ENCODE measurements at regions not wholly inside any gene's neighbourhood (a gene's known extent, or its start where the extent isn't known, plus 50 kb on each side); places are given as distances from the start of the nearest gene placed in this dataset.

DNA sequence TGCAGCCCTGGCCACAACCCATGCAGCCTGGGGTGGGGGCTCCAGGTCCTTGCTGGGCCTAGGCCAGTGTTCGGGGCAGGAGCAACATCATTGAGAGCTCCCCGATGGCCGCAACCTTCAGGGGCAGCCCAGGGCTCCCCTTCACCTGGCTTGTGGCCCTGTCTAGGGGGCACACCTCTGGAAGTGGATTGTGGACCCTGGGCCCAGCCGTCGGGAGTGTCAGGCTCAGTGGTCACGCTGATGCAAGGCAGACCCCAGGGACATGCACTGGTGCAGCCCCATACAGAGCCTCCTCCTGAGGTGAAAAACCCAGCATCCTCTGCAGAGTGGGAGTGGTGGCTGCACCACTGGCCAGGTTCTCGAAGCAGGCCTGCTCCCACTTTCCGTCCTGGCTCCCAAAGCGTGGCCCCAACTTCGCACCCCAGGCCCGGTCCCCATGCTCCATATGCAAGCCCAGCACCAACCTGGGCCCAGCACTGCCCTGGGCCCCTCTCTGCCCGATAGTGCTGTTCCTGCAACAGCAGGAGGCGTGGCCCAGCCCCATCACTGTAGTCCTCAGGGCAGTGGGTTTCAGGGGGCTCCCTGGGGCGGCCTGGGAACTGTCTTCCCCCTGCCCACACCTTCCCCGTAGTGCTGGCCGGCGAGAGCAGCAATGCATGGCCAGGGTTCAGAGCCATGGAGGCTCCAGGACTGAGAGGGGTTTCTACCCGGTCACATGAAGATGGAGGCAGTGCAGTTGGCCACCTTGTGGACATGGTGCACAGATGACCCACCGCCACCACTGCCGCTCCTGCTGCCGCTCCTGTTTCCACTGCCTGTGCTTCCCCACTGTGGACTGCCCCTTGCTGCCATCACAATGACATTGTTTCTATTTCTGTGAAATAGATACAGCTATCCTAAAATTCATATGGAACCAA is 303.9 kb upstream of the NRG3 start:
- WGBS, 5 donors, result 78 to 93% (median 88%) methylated on average over 9 to 21 of the region's 21 CpGs
- H3K36me3 ChIP-seq, result no peaks in the 10 kb centered on the region

GRCh38 chr10:81575036-81575435 is 300.0 kb upstream of the NRG3 start:
- no peak for DNase-seq
- intact Hi-C loops (cut with DNase I; ENCODE audit: low total_unique reads), result no loop called here
- TF ChIP-seq POLR2A (IDR thresholded peaks at IDR 0.05) (no peak), EP300 (IDR thresholded peaks at IDR 0.05) (no peak), POLR2AphosphoS5 (IDR thresholded peaks at IDR 0.05) (no peak)
- TF ChIP-seq, protein P1, sequence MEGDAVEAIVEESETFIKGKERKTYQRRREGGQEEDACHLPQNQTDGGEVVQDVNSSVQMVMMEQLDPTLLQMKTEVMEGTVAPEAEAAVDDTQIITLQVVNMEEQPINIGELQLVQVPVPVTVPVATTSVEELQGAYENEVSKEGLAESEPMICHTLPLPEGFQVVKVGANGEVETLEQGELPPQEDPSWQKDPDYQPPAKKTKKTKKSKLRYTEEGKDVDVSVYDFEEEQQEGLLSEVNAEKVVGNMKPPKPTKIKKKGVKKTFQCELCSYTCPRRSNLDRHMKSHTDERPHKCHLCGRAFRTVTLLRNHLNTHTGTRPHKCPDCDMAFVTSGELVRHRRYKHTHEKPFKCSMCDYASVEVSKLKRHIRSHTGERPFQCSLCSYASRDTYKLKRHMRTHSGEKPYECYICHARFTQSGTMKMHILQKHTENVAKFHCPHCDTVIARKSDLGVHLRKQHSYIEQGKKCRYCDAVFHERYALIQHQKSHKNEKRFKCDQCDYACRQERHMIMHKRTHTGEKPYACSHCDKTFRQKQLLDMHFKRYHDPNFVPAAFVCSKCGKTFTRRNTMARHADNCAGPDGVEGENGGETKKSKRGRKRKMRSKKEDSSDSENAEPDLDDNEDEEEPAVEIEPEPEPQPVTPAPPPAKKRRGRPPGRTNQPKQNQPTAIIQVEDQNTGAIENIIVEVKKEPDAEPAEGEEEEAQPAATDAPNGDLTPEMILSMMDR (IDR thresholded peaks at IDR 0.05), result no peak
- Histone ChIP-seq H3K4me3 (no peak overlapping the region), H3K36me3 (no peaks in the 10 kb centered on the region), H3K4me1 (no peaks in the 10 kb centered on the region), H3K27ac (no peak overlapping the region), H3K9me3 (peaks cover 0 to 52% (median 29%) of the 10 kb centered on the region in 4 donors), H3K27me3 (no peaks in the 10 kb centered on the region)
- 62 to 78% (median 72%) methylated on average over 3 of the region's 3 CpGs for WGBS, 5 donors

More for the DNA sequence above, 303.9 kb upstream of the NRG3 start:
- no peak overlapping the region for H3K27ac ChIP-seq
- no peaks in the 10 kb centered on the region for H3K27me3 ChIP-seq
- peaks cover 0 to 47% (median 21%) of the 10 kb centered on the region in 4 donors for H3K9me3 ChIP-seq
- TF ChIP-seq POLR2AphosphoS5 (IDR thresholded peaks at IDR 0.05), result no peak
- TF ChIP-seq EP300 (IDR thresholded peaks at IDR 0.05), result no peak
- TF ChIP-seq POLR2A (IDR thresholded peaks at IDR 0.05), result no peak
- TF ChIP-seq, protein P1 (IDR thresholded peaks at IDR 0.05), result no peak
- H3K4me1 ChIP-seq, result no peaks in the 10 kb centered on the region
- no peak overlapping the region for H3K4me3 ChIP-seq
- intact Hi-C loops (cut with DNase I; ENCODE audit: low total_unique reads), result no loop called here
- DNase-seq, result no peak

GRCh38 chr10:81576336-81576735 is 298.7 kb upstream of the NRG3 start:
- H3K27ac ChIP-seq, result no peak overlapping the region
- intact Hi-C loops (cut with DNase I; ENCODE audit: low total_unique reads), result no loop called here
- WGBS, 5 donors, result 84 to 94% (median 89%) methylated on average over 2 of the region's 2 CpGs
- H3K36me3 ChIP-seq, result no peaks in the 10 kb centered on the region
- H3K4me1 ChIP-seq, result no peaks in the 10 kb centered on the region
- peaks cover 0 to 39% (median 17%) of the 10 kb centered on the region in 4 donors for H3K9me3 ChIP-seq
- DNase-seq, result no peak
- no peak overlapping the region for H3K4me3 ChIP-seq
- TF ChIP-seq, protein P1 (IDR thresholded peaks at IDR 0.05), result no peak
- TF ChIP-seq EP300 (IDR thresholded peaks at IDR 0.05), result no peak
- no peaks in the 10 kb centered on the region for H3K27me3 ChIP-seq

- DNase-seq, result no peak
- intact Hi-C loops (cut with DNase I; ENCODE audit: low total_unique reads), result no loop called here
- 72 to 93% (median 81%) methylated on average over 1 of the region's 1 CpG for WGBS, 5 donors
- H3K4me1 ChIP-seq, result no peaks in the 10 kb centered on the region
- H3K9me3 ChIP-seq, result peaks cover 5 to 19% (median 15%) of the 10 kb centered on the region in 4 donors
- no peaks in the 10 kb centered on the region for H3K27me3 ChIP-seq
- no peak for TF ChIP-seq POLR2AphosphoS5 (IDR thresholded peaks at IDR 0.05)
- no peak for TF ChIP-seq POLR2A (IDR thresholded peaks at IDR 0.05)
- H3K36me3 ChIP-seq, result no peaks in the 10 kb centered on the region
- no peak overlapping the region for H3K27ac ChIP-seq
- no peak overlapping the region for H3K4me3 ChIP-seq
Observed at GRCh38 chr10:81594991-81595390, 280.0 kb upstream of the NRG3 start.

DNA sequence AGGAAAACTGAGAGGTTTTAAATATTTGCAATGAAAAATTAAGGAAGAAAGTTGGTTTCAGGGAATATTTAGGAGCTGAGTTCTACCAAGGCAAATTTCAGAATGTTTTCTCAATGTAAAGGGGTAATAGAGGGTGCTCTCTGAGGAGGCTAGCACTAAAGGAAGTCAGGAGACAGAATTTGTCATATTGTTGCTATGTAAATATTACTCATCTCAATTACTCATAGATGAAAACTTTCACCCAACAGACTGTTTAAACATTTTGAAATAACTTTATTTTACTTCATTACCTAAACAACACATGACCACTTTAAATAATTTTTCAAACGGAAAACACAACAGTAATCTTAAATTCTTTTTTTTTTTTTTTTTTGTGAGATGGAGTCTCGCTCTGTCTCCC is 274.8 kb upstream of the NRG3 start:
- Histone ChIP-seq H3K36me3 (no peaks in the 10 kb centered on the region), H3K4me3 (no peak overlapping the region), H3K27me3 (no peaks in the 10 kb centered on the region), H3K27ac (no peak overlapping the region), H3K9me3 (no peaks in the 10 kb centered on the region), H3K4me1 (no peaks in the 10 kb centered on the region)
- no peak for TF ChIP-seq POLR2A (IDR thresholded peaks at IDR 0.05)
- 79 to 89% (median 84%) methylated on average over 2 of the region's 2 CpGs for WGBS, 5 donors
- no peak for DNase-seq
- intact Hi-C loops (cut with DNase I; ENCODE audit: low total_unique reads), result no loop called here

Data from stomach (tissue), 8 donors.